ENCODE measurements at regions not wholly inside any gene's neighbourhood (a gene's known extent, or its start where the extent isn't known, plus 50 kb on each side); places are given as distances from the start of the nearest gene placed in this dataset.

DNA sequence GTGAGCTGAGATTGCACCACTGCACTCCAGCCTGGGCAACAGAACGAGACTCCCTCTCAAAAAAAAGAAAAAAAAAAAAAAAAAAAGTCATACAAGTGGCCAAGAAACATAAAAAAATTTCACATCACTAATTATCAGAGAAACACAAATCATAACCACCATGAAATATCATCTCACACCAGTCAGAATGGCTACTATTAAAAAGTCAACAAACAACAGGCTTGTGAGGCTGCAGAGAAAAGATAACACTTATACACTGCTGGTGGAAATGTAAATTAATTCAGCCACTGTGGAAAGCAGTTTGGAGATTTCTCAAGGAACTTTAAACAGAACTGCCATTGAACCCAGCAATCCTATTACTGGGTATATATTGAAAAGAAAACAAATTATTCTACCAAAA lies 291.1 kb upstream of the MCTP2 start:
- TF ChIP-seq, protein P1, sequence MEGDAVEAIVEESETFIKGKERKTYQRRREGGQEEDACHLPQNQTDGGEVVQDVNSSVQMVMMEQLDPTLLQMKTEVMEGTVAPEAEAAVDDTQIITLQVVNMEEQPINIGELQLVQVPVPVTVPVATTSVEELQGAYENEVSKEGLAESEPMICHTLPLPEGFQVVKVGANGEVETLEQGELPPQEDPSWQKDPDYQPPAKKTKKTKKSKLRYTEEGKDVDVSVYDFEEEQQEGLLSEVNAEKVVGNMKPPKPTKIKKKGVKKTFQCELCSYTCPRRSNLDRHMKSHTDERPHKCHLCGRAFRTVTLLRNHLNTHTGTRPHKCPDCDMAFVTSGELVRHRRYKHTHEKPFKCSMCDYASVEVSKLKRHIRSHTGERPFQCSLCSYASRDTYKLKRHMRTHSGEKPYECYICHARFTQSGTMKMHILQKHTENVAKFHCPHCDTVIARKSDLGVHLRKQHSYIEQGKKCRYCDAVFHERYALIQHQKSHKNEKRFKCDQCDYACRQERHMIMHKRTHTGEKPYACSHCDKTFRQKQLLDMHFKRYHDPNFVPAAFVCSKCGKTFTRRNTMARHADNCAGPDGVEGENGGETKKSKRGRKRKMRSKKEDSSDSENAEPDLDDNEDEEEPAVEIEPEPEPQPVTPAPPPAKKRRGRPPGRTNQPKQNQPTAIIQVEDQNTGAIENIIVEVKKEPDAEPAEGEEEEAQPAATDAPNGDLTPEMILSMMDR (IDR thresholded peaks at IDR 0.05; ENCODE audit: insufficient read depth, low read depth, low read length) = no peak
- TF ChIP-seq EZH2 (IDR thresholded peaks at IDR 0.05; ENCODE audit: insufficient read depth, low read length) = no peak
